ENCODE measurements at regions not wholly inside any gene's neighbourhood (a gene's known extent, or its start where the extent isn't known, plus 50 kb on each side); places are given as distances from the start of the nearest gene placed in this dataset.

GRCh38 chr2:83014462-83014861 is 1444.6 kb downstream of the SUCLG1 start:
- H2AFZ ChIP-seq (ENCODE audit: low read length): no peak overlapping the region
- H3K9me3 ChIP-seq (ENCODE audit: insufficient read depth, low read depth, low read length): no peaks in the 10 kb centered on the region
- no peaks in the 10 kb centered on the region for H3K36me3 ChIP-seq (ENCODE audit: insufficient read depth, low read length)
- H3K4me2 ChIP-seq (ENCODE audit: low read depth, low read length, poor library complexity, severe bottlenecking): no peak overlapping the region
- no peaks in the 10 kb centered on the region for H3K27me3 ChIP-seq (ENCODE audit: insufficient read depth, low read length, poor library complexity, severe bottlenecking)
- no peaks in the 10 kb centered on the region for H3F3A ChIP-seq (ENCODE audit: low read depth)
- no peaks in the 10 kb centered on the region for H4K20me1 ChIP-seq (ENCODE audit: insufficient read depth, low read length, poor library complexity, severe bottlenecking)
- no peak overlapping the region for H3K4me3 ChIP-seq (ENCODE audit: low read length, poor library complexity, severe bottlenecking)
- H3K9ac ChIP-seq (ENCODE audit: low read depth, low read length, poor library complexity, severe bottlenecking): no peak overlapping the region
- no peaks in the 10 kb centered on the region for H3K9me2 ChIP-seq (replicated peaks; ENCODE audit: low read depth, low read length)
- H3K79me2 ChIP-seq (ENCODE audit: insufficient read depth, low read length): no peaks in the 10 kb centered on the region
- TF ChIP-seq EZH2phosphoT487 (IDR thresholded peaks at IDR 0.05; ENCODE audit: borderline replicate concordance) (no peak), CTCF (conservative IDR thresholded peaks at IDR 0.05; ENCODE audit: low read length) (no peak)
- no peaks in the 10 kb centered on the region for H3K4me1 ChIP-seq (ENCODE audit: insufficient read depth, low read length, poor library complexity, severe bottlenecking)

- no peaks in the 10 kb centered on the region for H3K4me1 ChIP-seq (ENCODE audit: insufficient read depth, low read length, poor library complexity, severe bottlenecking)
- no peaks in the 10 kb centered on the region for H3F3A ChIP-seq (ENCODE audit: low read depth)
- no peak overlapping the region for H2AFZ ChIP-seq (ENCODE audit: low read length)
- no peaks in the 10 kb centered on the region for H3K9me3 ChIP-seq (ENCODE audit: insufficient read depth, low read depth, low read length)
- no peak for TF ChIP-seq CTCF (conservative IDR thresholded peaks at IDR 0.05; ENCODE audit: low read length)
- no peaks in the 10 kb centered on the region for H3K9me2 ChIP-seq (replicated peaks; ENCODE audit: low read depth, low read length)
- H4K20me1 ChIP-seq (ENCODE audit: insufficient read depth, low read length, poor library complexity, severe bottlenecking): no peaks in the 10 kb centered on the region
- no peak overlapping the region for H3K4me3 ChIP-seq (ENCODE audit: low read length, poor library complexity, severe bottlenecking)
- H3K4me2 ChIP-seq (ENCODE audit: low read depth, low read length, poor library complexity, severe bottlenecking): no peak overlapping the region
- H3K36me3 ChIP-seq (ENCODE audit: insufficient read depth, low read length): no peaks in the 10 kb centered on the region
- H3K27me3 ChIP-seq (ENCODE audit: insufficient read depth, low read length, poor library complexity, severe bottlenecking): no peaks in the 10 kb centered on the region
- no peak overlapping the region for H3K9ac ChIP-seq (ENCODE audit: low read depth, low read length, poor library complexity, severe bottlenecking)
- no peaks in the 10 kb centered on the region for H3K79me2 ChIP-seq (ENCODE audit: insufficient read depth, low read length)
Observed at GRCh38 chr2:83006961-83007360, 1452.1 kb downstream of the SUCLG1 start.

- no peaks in the 10 kb centered on the region for H3K79me2 ChIP-seq (ENCODE audit: insufficient read depth, low read length)
- no peak overlapping the region for H3K9ac ChIP-seq (ENCODE audit: low read depth, low read length, poor library complexity, severe bottlenecking)
- H3F3A ChIP-seq (ENCODE audit: low read depth): no peaks in the 10 kb centered on the region
- no peak overlapping the region for H2AFZ ChIP-seq (ENCODE audit: low read length)
- no peaks in the 10 kb centered on the region for H3K9me3 ChIP-seq (ENCODE audit: insufficient read depth, low read depth, low read length)
- no peaks in the 10 kb centered on the region for H3K36me3 ChIP-seq (ENCODE audit: insufficient read depth, low read length)
- H3K4me3 ChIP-seq (ENCODE audit: low read length, poor library complexity, severe bottlenecking): no peak overlapping the region
- TF ChIP-seq CTCF (conservative IDR thresholded peaks at IDR 0.05; ENCODE audit: low read length) (no peak), EZH2phosphoT487 (IDR thresholded peaks at IDR 0.05; ENCODE audit: borderline replicate concordance) (no peak)
- H3K9me2 ChIP-seq (replicated peaks; ENCODE audit: low read depth, low read length): no peaks in the 10 kb centered on the region
- no peak overlapping the region for H3K4me2 ChIP-seq (ENCODE audit: low read depth, low read length, poor library complexity, severe bottlenecking)
- H3K4me1 ChIP-seq (ENCODE audit: insufficient read depth, low read length, poor library complexity, severe bottlenecking): no peaks in the 10 kb centered on the region
- H3K27me3 ChIP-seq (ENCODE audit: insufficient read depth, low read length, poor library complexity, severe bottlenecking): no peaks in the 10 kb centered on the region
- no peaks in the 10 kb centered on the region for H4K20me1 ChIP-seq (ENCODE audit: insufficient read depth, low read length, poor library complexity, severe bottlenecking)
Observed at GRCh38 chr2:83003555-83003954, 1455.5 kb downstream of the SUCLG1 start.

Measured in Loucy (cell line).